OCI-LY3 (cell line): ENCODE measurements at regions not wholly inside any gene's neighbourhood (a gene's known extent, or its start where the extent isn't known, plus 50 kb on each side); places are given as distances from the start of the nearest gene placed in this dataset.

ENCODE experiments used
- H2AFZ ChIP-seq: fragments of 200-600, 300-600 bp; shearing (Covaris generic); 2 replicates; pipeline ENCODE4 v1.6.0; 2014; ENCODE audit warnings: antibody characterized with exemption, low read depth, low read length
- H3K27ac ChIP-seq: fragments of 200-600, 300-600 bp; sonication (generic); 2 replicates; pipeline ENCODE4 v1.5.1; 2014; ENCODE audit warnings: mild to moderate bottlenecking, low read length, moderate library complexity, mixed read lengths
- H3K27me3 ChIP-seq: fragments of 200-600, 300-600 bp; sonication (generic); 2 replicates; pipeline ENCODE4 v1.6.1; 2014; ENCODE audit warnings: low read depth, low read length, mixed read lengths
- H3K36me3 ChIP-seq: fragments of 200-600, 300-600 bp; sonication (generic); replicated peaks from 2 replicates; pipeline ENCODE3; 2014; ENCODE audit warnings: low read depth, low read length, mixed read lengths
- H3K4me1 ChIP-seq: fragments of 300-600, 200-600 bp; sonication (generic); 2 replicates; pipeline ENCODE4 v1.6.1; 2014; ENCODE audit warnings: low read length, mixed read lengths
- H3K4me2 ChIP-seq: fragments of 200-600, 300-600 bp; sonication (generic); 2 replicates; pipeline ENCODE4 v1.6.1; 2014; ENCODE audit warnings: low read length, mixed read lengths
- H3K4me3 ChIP-seq: fragments of 300-600, 200-600 bp; sonication (generic); 2 replicates; pipeline ENCODE4 v1.5.1; 2014; ENCODE audit warnings: antibody characterized with exemption, mild to moderate bottlenecking, low read length, moderate library complexity
- H3K79me2 ChIP-seq: fragments of 300-600, 200-600 bp; shearing (Covaris generic); 2 replicates; pipeline ENCODE4 v1.6.1; 2014; ENCODE audit warnings: mild to moderate bottlenecking, low read length, mixed read lengths
- H3K9ac ChIP-seq: fragments of 300-600, 200-600 bp; shearing (Covaris generic); 2 replicates; pipeline ENCODE4 v1.6.0; 2014; ENCODE audit warnings: mild to moderate bottlenecking, low read length, moderate library complexity
- H3K9me3 ChIP-seq: fragments of 200-600, 300-600 bp; shearing (Covaris generic); 2 replicates; pipeline ENCODE4 v1.6.1; 2014; ENCODE audit warnings: low read length, mixed read lengths; ENCODE audit not compliant: insufficient read depth
- H4K20me1 ChIP-seq: fragments of 200-600, 300-600 bp; sonication (generic); 2 replicates; pipeline ENCODE4 v1.6.1; 2016; ENCODE audit warnings: low read length, mixed read lengths; ENCODE audit not compliant: insufficient read depth
- CTCF ChIP-seq: fragments of 200-600, 300-600 bp; sonication (generic); IDR thresholded peaks from 2 replicates; pipeline ENCODE4 v1.5.1; 2014; ENCODE audit warnings: antibody characterized with exemption, low read length, low read depth
- EZH2phosphoT487 ChIP-seq: fragments of 200-600 bp; shearing (Covaris generic); IDR thresholded peaks from 2 replicates; pipeline ENCODE4 v1.6.1; 2018; ENCODE audit warnings: antibody characterized with exemption, mixed run types, low read depth

GRCh38 chr3:144391236-144391635 lies 419.6 kb downstream of the DIPK2A start:
- H4K20me1 ChIP-seq: no peaks in the 10 kb centered on the region
- no peaks in the 10 kb centered on the region for H3K79me2 ChIP-seq
- H3K4me3 ChIP-seq: no peak overlapping the region
- H3K36me3 ChIP-seq: no peaks in the 10 kb centered on the region
- H3K9me3 ChIP-seq: no peaks in the 10 kb centered on the region
- no peak for TF ChIP-seq EZH2phosphoT487
- TF ChIP-seq CTCF: no peak
- H3K27ac ChIP-seq: no peak overlapping the region
- peaks cover 12% of the 10 kb centered on the region for H3K4me1 ChIP-seq
- no peak overlapping the region for H3K9ac ChIP-seq
- H3K27me3 ChIP-seq: no peaks in the 10 kb centered on the region
- no peak overlapping the region for H2AFZ ChIP-seq
- no peak overlapping the region for H3K4me2 ChIP-seq

- Histone ChIP-seq H3K9me3 (no peaks in the 10 kb centered on the region), H3K9ac (no peak overlapping the region), H3K4me2 (no peak overlapping the region), H3K4me3 (no peak overlapping the region), H3K79me2 (no peaks in the 10 kb centered on the region), H3K4me1 (peaks cover 12% of the 10 kb centered on the region), H2AFZ (no peak overlapping the region), H4K20me1 (no peaks in the 10 kb centered on the region), H3K27ac (no peak overlapping the region), H3K36me3 (no peaks in the 10 kb centered on the region), H3K27me3 (no peaks in the 10 kb centered on the region)
- TF ChIP-seq CTCF (no peak), EZH2phosphoT487 (no peak)
These were observed 422.4 kb downstream of the DIPK2A start for GRCh38 chr3:144394032-144394431.

- Histone ChIP-seq H3K79me2 (no peaks in the 10 kb centered on the region), H3K27me3 (no peaks in the 10 kb centered on the region), H4K20me1 (no peaks in the 10 kb centered on the region), H3K4me3 (no peak overlapping the region), H2AFZ (no peak overlapping the region), H3K4me2 (no peak overlapping the region), H3K4me1 (no peaks in the 10 kb centered on the region), H3K27ac (no peak overlapping the region), H3K9ac (no peak overlapping the region), H3K9me3 (peaks cover 4% of the 10 kb centered on the region; the same call in 1 of the 2 replicates), H3K36me3 (no peaks in the 10 kb centered on the region)
- TF ChIP-seq EZH2phosphoT487: no peak
These were observed 430.8 kb downstream of the DIPK2A start for GRCh38 chr3:144402430-144402829.

GRCh38 chr3:144403040-144403457 lies 431.4 kb downstream of the DIPK2A start:
- H3K4me2 ChIP-seq: no peak overlapping the region
- H3K9me3 ChIP-seq: peaks cover 4% of the 10 kb centered on the region; the same call in 1 of the 2 replicates
- no peaks in the 10 kb centered on the region for H3K27me3 ChIP-seq
- no peak overlapping the region for H3K4me3 ChIP-seq
- TF ChIP-seq CTCF: no peak
- no peak for TF ChIP-seq EZH2phosphoT487
- H3K9ac ChIP-seq: no peak overlapping the region
- no peak overlapping the region for H3K27ac ChIP-seq
- H2AFZ ChIP-seq: no peak overlapping the region
- H3K4me1 ChIP-seq: no peaks in the 10 kb centered on the region
- H4K20me1 ChIP-seq: no peaks in the 10 kb centered on the region
- H3K79me2 ChIP-seq: no peaks in the 10 kb centered on the region
- H3K36me3 ChIP-seq: no peaks in the 10 kb centered on the region

GRCh38 chr3:144407335-144407734 lies 435.7 kb downstream of the DIPK2A start:
- no peak for TF ChIP-seq EZH2phosphoT487
- TF ChIP-seq CTCF: no peak
- 0 out of 2 replicates have a peak, but pooled peaks cover 5% of the 10 kb centered on the region for H3K4me1 ChIP-seq
- no peak overlapping the region for H3K9ac ChIP-seq
- no peaks in the 10 kb centered on the region for H3K9me3 ChIP-seq
- H3K27me3 ChIP-seq: no peaks in the 10 kb centered on the region
- no peaks in the 10 kb centered on the region for H3K79me2 ChIP-seq
- no peak overlapping the region for H3K27ac ChIP-seq
- no peaks in the 10 kb centered on the region for H4K20me1 ChIP-seq
- no peak overlapping the region for H2AFZ ChIP-seq
- H3K4me3 ChIP-seq: no peak overlapping the region
- no peak overlapping the region for H3K4me2 ChIP-seq
- no peaks in the 10 kb centered on the region for H3K36me3 ChIP-seq
